ENCODE measurements at regions not wholly inside any gene's neighbourhood (a gene's known extent, or its start where the extent isn't known, plus 50 kb on each side); places are given as distances from the start of the nearest gene placed in this dataset.

GRCh38 chr6:146865756-146866379 lies 267.1 kb downstream of the ADGB start:
- no peak for DNase-seq (ENCODE audit: low read depth)

DNA sequence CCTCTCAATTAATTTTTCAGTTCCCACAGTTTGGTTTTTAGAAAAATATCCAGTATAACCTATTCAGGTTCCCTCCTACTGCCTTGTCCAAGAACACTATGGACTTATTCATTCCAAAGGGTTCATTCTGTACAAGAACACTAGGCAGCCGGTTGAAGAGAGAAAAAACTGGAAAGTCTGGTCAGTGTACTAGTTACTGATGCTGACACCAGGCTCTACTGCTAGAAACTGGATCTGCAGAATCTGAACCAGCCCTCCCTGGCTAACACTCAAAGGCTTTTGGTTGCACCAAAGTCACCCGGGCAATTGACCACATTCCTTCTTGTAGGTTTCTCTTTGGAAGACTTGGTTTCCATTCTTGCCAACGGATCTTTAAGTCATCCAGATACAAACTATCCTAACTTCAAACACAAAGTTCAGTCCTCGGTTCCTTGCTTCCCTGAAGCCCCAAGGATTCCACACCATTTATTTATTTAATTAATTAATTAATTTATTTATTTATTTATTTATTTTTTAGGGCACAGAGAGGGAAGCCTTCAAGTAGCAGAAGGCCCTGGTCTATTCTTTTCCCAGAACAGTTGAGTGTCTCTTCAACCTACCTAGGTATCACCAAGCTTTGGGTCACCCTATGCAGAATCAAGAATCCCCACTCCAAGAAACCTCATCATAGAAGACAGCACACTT lies 268.1 kb downstream of the ADGB start:
- DNase-seq (ENCODE audit: low read depth): no peak

- DNase-seq (ENCODE audit: low read depth): no peak
Measured at GRCh38 chr6:146868671-146869209, 270.0 kb downstream of the ADGB start.

- DNase-seq (ENCODE audit: low read depth): no peak
Measured at GRCh38 chr6:146870760-146871159, 272.0 kb downstream of the ADGB start.

- DNase-seq (ENCODE audit: low read depth): no peak
Measured at GRCh38 chr6:146871611-146872425, 273.0 kb downstream of the ADGB start.

DNA sequence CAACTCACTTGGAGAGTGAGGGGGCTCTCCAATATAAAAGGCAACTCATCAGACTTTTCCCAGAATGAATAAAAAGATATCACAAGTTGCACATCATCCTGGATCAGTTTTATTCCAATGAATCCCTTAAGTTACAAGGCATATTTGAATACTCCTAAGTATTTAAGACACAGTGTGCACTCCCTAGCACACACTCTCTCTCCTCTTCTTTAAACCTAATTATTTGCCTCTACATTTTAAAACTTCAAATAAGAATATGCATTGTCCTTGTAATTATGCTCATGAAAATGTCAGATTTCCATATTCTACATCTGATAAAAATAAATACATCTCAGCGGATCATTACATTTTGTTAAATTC lies 273.6 kb downstream of the ADGB start:
- no peak for DNase-seq (ENCODE audit: low read depth)

DNA sequence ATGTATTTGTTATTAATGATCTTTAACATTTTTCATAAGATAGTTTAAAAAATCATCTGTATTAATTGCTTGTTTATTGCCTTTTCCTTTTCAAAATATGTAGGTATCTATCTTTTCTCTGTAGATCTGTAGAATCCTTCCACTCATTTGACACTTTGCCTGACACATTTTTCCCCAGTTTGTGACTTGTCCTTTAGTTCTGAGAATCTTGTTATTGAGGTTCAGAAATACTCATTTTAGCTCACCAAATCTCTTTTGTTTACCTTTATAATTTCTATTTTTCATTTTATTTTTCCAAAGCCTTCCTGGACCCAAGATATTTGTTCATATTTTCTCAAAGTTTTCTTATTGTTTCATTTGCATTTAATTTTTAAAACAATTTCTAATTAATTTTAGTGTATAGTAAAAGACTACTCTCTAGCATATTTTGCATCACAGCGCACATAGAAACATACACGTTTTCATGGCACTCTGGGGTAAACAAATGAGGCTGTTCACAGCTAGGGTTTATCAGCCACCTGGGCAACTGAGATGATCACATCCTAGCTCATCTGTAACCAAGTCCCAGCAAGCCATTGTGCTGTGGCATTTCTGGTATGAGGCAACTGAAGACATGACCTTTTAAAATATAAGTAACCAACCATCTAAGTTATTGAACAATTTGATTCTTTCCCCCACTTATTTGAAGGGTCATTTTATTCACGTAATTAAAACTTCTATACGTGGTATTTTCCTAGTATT lies 275.7 kb downstream of the ADGB start:
- DNase-seq (ENCODE audit: low read depth): no peak

- no peak for DNase-seq (ENCODE audit: low read depth)
Measured at GRCh38 chr6:146875927-146876270, 277.1 kb downstream of the ADGB start.

- no peak for DNase-seq (ENCODE audit: low read depth)
Measured at GRCh38 chr6:146876271-146877151, 277.7 kb downstream of the ADGB start.

DNA sequence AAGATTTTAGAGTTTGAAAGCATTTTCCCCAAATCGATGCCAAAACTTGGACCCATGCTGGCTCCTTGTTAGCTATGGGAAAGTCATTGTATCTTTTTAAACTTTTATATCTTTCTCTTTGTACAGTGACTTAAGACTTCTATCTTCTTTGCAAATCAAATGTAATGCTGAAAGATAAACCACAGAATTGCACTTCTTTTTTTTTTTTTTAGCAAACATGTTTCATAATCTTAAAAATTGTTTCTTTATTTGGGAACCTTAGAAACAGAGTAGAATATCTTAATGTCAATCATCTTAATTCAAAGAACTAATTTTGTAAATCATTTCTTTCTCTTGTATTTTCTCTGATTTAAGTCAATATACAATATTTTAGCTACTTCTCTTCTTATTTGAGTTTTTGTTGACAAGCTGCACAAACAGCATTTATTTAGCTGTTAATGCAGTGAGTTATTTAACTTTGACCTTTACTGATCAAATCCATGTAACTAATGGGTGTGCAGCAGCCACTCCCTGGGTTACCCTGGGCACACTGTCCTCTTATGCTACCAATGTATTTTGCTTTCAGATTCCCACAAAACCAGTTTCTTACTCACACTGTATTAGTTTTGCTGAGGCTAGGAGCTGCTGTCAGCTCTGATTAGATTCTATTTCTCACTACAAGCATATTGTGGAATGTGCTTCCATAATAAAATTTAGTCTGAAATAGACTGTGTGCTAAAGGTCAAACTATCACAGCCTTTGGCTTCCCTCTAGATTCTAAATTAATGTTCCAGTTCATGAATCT lies 279.6 kb downstream of the ADGB start:
- no peak for DNase-seq (ENCODE audit: low read depth)

DNA sequence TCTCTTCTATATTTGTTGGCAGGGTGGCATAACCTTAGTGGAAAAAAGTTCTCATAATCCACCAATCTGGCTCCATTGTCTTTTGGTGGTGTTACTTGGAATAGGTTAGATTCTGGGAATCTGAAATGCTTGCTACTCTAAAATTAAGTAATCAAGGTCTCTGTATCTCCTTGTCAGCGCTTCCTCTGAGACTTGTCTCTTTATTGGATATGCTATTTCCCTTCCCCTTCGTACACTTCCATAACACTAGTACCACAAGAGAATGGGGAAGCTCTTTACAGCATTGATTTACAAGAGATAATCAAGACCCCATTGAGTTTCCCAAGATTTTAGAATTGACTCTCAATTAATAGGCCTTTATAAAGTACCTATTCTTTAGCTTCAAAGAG lies 280.2 kb downstream of the ADGB start:
- DNase-seq (ENCODE audit: low read depth): no peak

- no peak for DNase-seq (ENCODE audit: low read depth)
Measured at GRCh38 chr6:146879406-146880117, 280.8 kb downstream of the ADGB start.

DNA sequence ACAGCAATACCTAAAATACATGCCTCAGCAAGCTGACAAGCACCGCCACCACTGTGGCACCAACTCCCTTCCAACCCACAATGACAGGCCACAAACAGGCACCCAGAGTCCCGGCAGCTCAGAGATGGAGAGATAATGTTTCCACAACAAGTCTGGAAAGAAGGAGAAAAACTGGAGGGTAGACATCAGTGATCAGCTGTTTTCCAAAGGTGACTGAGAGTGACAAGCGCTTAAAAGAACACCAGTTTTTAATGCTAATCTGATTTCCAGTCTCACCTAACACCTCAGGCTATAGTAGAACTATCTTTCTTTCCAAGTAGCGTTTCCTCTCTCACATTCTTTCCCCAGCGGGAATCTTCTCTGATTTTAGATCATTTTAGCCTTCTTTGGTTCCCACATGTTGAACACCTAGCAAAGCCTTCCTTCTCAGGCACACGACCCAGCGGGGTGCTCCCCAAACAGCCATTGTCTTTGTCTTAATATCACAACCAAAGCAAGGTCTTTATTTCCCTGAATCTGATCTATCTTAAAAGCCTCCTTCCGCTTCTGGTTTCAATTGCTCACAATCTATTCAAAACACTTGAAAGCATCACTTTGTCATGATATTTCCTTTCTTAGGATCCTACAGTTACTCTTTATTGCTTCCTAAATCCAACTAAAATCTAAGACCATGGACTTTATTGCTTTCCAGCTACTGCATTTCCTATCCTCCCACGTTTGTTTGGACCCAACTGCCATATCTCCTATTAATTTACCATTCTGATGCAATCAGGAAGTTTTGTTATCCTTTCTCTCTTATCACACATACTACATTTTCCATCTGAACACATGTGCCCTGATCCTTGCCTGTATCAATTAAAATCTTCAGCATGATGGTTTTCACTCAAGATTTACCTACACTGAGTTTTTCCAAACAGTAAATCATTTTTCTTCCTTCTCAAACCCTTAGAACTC lies 282.7 kb downstream of the ADGB start:
- DNase-seq (ENCODE audit: low read depth): no peak

GRCh38 chr6:146883640-146884531 lies 285.1 kb downstream of the ADGB start:
- no peak for DNase-seq (ENCODE audit: low read depth)

- DNase-seq (ENCODE audit: low read depth): no peak
Measured at GRCh38 chr6:146884728-146885127, 286.0 kb downstream of the ADGB start.

- no peak for DNase-seq (ENCODE audit: low read depth)
Measured at GRCh38 chr6:146885708-146886457, 287.1 kb downstream of the ADGB start.
